GM08714 (cell line): ENCODE measurements at regions not wholly inside any gene's neighbourhood (a gene's known extent, or its start where the extent isn't known, plus 50 kb on each side); places are given as distances from the start of the nearest gene placed in this dataset.

Experiments used
- H3K4me3 ChIP-seq: fragments of 200-500 bp; sonication (Bioruptor generic); 2 replicates; pipeline ENCODE4 v1.5.1; 2014; ENCODE audit warnings: mild to moderate bottlenecking, low read length, inconsistent platforms
- ZNF274 ChIP-seq: IDR thresholded peaks from 2 replicates; pipeline ENCODE4 v1.6.1; 2012; ENCODE audit warnings: mild to moderate bottlenecking, low read depth, low read length

GRCh38 chr6:76439811-76440210 lies 367.3 kb upstream of the IMPG1 start:
- no peak for TF ChIP-seq ZNF274

GRCh38 chr6:76438768-76439167 lies 366.3 kb upstream of the IMPG1 start:
- no peak for TF ChIP-seq ZNF274

More at GRCh38 chr6:76439811-76440210, 367.3 kb upstream of the IMPG1 start:
- H3K4me3 ChIP-seq = no peak overlapping the region

GRCh38 chr6:76435174-76435573 lies 362.7 kb upstream of the IMPG1 start:
- H3K4me3 ChIP-seq = no peak overlapping the region
- TF ChIP-seq ZNF274 = no peak

More at GRCh38 chr6:76438768-76439167, 366.3 kb upstream of the IMPG1 start:
- no peak overlapping the region for H3K4me3 ChIP-seq

- no peak for TF ChIP-seq ZNF274
- no peak overlapping the region for H3K4me3 ChIP-seq
Observed at GRCh38 chr6:76422511-76423213, 350.2 kb upstream of the IMPG1 start.

- no peak overlapping the region for H3K4me3 ChIP-seq
- TF ChIP-seq ZNF274 = no peak
Observed at GRCh38 chr6:76420094-76420493, 347.6 kb upstream of the IMPG1 start.

- no peak for TF ChIP-seq ZNF274
- H3K4me3 ChIP-seq = no peak overlapping the region
Observed at GRCh38 chr6:76418560-76419223, 346.2 kb upstream of the IMPG1 start.

- TF ChIP-seq ZNF274 = no peak
- no peak overlapping the region for H3K4me3 ChIP-seq
Observed at GRCh38 chr6:76416821-76417605, 344.6 kb upstream of the IMPG1 start.

GRCh38 chr6:76403064-76403463 lies 330.6 kb upstream of the IMPG1 start:
- no peak overlapping the region for H3K4me3 ChIP-seq
- no peak for TF ChIP-seq ZNF274

GRCh38 chr6:76397966-76398365 lies 325.5 kb upstream of the IMPG1 start:
- no peak for TF ChIP-seq ZNF274
- H3K4me3 ChIP-seq = no peak overlapping the region

- H3K4me3 ChIP-seq = no peak overlapping the region
- TF ChIP-seq ZNF274 = no peak
Observed at GRCh38 chr6:76382201-76382600, 309.7 kb upstream of the IMPG1 start.

GRCh38 chr6:76381612-76382011 lies 309.1 kb upstream of the IMPG1 start:
- no peak for TF ChIP-seq ZNF274
- no peak overlapping the region for H3K4me3 ChIP-seq

GRCh38 chr6:76351275-76351674 lies 278.8 kb upstream of the IMPG1 start:
- no peak overlapping the region for H3K4me3 ChIP-seq
- no peak for TF ChIP-seq ZNF274

- H3K4me3 ChIP-seq = no peak overlapping the region
- TF ChIP-seq ZNF274 = no peak
Observed at GRCh38 chr6:76347539-76347938, 275.1 kb upstream of the IMPG1 start.

- no peak overlapping the region for H3K4me3 ChIP-seq
- no peak for TF ChIP-seq ZNF274
Observed at GRCh38 chr6:76342611-76343160, 270.2 kb upstream of the IMPG1 start.
